GM04503 (cell line): ENCODE measurements at regions not wholly inside any gene's neighbourhood (a gene's known extent, or its start where the extent isn't known, plus 50 kb on each side); places are given as distances from the start of the nearest gene placed in this dataset.
"Not testable (repeated sequence)": the region's sequence is repeated elsewhere in the genome, so short reads cannot be mapped to it uniquely, and the experiment has no call there.

Experiments
- DNase-seq: peaks from one replicate; pipeline ENCODE4 v3.0.0-alpha.2; 2012; ENCODE audit warnings: low read depth

DNA sequence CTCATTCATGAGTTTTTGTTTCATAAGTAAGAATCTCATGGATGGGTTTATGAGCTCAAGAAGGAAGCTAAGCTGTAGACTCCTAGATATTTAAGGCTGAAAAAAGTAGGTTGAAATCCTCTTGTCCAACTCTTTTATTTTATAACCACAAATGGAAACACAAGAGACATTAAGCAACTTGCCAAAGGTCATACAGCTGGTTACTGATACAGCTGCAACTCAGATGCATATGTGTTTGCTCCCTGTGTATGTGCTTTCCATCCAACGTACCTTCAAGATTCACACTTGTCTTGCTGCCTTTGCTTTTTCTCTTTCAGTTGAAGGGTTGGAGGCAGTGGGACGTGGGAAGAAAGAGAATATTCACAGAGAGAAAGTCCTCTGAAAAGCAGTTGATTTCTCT is 153.5 kb upstream of the STMND1 start:
- no peak for DNase-seq

GRCh38 chr6:16947375-16948015 is 154.4 kb upstream of the STMND1 start:
- DNase-seq = peak; percentile 100

GRCh38 chr6:16944596-16944995 is 157.3 kb upstream of the STMND1 start:
- peak; percentile 49 for DNase-seq

- no peak for DNase-seq
These were observed 162.0 kb upstream of the STMND1 start for GRCh38 chr6:16939839-16940238.

DNA sequence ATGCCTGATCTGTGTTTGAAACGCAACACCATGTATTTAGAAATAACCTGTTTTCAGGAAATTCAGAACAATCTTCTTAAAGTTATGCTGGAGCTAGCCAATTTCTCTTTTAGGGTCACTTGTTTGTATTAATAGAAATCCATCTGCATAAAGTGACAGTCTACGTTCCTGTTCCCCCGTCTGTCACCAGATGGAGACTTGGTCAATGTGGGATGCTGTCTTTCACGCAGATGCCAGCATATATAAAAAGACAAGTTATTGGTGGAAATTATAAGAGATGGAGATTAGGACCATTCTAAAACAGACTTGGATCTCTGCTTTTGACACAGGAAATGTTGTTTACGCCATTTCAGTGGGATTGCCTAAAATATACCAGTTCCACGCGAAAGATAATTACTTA is 162.5 kb upstream of the STMND1 start:
- DNase-seq = no peak

DNA sequence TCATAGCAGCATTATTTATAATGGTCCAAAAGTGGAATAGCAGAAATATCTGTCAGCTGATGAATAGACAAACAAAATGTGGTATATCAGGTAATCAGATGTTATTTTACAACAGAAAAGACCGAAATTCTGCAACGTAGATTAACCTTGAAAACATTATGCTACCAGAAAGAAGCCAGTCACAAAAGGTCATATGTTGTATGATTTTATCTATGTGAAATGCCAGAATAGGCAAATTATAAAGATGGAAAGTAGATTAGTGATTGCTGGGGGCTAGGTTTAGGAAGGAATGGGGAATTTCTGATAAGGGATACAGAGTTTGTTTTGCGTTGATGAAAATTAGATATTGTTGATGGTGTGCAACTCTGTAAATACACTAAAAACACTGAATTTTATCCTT is 165.0 kb upstream of the STMND1 start:
- no peak for DNase-seq

DNA sequence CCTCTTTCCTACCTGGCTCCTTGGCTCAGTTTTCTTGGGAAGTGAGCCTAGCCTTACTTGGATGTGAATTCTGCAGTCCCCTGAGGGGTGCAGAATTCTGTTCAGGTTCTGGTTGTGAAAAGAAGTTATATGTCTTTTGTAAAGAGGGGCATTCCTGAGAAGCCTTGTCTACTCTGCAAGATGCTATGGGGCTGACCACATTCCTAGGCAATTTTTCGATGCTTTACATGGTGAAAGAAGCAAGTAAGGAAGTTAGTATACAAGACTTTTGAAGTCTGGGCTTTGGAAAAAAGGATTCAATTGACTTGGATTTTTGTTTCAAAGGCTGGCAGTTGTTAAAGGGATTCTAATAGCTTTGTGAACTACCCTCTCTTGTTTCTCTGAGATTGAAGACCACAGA is 167.9 kb upstream of the STMND1 start:
- DNase-seq = no peak

DNA sequence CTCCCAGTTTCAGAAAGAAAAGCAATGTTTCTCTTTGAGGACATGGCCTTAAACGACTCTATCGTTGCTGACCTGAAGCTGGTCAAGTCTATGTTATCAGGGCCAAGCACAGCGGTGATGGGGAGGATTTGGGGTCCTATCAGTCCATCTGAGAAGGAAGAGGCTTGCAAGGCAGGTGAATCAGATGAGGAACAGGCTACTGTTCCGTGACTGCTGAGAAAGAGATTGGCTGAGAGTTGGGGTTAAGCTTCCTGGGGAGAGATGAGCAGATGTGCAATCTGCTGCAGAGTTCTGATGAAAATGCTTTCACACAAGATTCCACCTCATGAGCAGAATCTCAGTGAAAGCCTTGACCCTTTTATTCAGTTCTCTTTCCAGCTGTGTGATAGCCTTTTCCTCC is 168.3 kb upstream of the STMND1 start:
- no peak for DNase-seq

DNA sequence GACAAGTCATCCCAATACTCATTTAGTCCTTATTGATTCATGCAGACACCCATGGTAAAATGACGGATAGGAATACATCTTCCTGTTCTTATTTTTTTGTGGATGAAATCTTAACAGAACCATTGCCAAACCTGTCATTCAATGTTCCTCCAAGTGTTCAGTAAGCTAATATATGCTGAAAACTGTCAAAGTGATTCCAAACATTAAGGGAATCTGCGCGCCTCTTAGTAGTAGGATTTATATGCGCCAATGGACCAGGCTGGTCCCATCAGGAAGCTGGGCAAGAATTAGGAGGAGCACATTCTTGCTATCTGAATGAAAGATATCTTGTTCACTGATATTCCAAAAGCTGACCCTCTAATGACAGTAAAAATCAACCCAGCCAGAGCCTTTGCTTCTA is 168.9 kb upstream of the STMND1 start:
- DNase-seq = no peak

- not testable (repeated sequence) for DNase-seq
These were observed 169.8 kb upstream of the ATXN1 start for GRCh38 chr6:16931079-16931478.

- DNase-seq = no peak
These were observed 169.2 kb upstream of the ATXN1 start for GRCh38 chr6:16930432-16930831.

DNA sequence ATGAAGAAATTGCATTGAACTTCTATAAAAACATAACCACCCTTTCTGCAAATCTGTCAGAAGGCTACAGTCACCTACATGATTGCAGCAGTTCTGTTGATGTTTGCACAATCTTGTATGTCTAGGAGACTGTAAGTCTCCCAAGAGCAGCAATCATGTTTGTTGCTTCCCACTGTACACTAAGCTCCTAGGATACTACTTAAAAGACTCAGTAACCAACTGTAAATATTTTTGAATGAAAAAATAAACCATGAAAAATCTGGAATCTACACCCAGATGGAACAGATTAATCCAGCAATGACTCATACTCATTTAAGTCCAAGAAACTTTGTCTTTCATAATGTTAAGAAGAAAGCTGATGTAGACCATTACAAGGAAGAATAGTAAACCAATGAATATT is 168.5 kb upstream of the ATXN1 start:
- peak; percentile 100 for DNase-seq

DNA sequence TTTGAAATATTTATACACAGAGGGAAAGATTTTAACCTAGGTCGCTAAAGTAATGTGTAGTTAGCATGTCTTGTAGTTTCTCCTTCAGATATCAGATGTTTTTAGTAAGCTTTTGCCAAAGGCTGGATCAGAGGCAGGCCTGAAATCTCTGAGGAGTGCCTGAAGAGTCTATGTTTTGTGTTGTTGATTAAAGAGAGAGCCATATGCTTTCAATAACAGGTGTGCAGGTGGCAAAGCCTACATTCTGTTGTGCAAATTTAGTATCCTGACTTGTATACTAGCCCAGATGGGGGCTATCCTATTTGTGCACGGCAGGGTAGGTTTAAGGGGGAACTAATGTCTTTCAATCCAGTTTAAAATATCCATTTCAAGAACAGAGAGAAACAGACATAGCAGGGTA is 167.1 kb upstream of the ATXN1 start:
- no peak for DNase-seq

- no peak for DNase-seq
These were observed 165.9 kb upstream of the ATXN1 start for GRCh38 chr6:16927205-16927604.

DNA sequence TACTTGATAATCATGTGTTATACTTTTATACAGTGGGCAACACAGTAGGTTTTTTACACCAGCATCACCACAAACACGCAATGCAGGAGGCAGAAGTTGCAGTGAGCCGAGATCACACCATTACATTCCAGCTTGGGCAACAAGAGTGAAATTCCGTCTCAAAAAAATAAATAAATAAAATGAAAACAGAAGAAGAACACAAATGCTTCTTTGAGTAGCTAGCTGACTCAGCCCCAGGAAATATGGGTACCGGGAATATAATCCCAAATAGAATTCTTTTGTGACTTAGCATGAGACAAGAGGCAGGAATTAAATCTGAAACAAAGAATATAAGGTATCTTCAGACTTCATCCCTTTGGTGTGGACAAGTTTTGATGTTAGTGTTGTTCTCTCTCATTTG is 164.2 kb upstream of the ATXN1 start:
- DNase-seq = no peak

- DNase-seq = no peak
These were observed 161.0 kb upstream of the ATXN1 start for GRCh38 chr6:16922282-16922681.

DNA sequence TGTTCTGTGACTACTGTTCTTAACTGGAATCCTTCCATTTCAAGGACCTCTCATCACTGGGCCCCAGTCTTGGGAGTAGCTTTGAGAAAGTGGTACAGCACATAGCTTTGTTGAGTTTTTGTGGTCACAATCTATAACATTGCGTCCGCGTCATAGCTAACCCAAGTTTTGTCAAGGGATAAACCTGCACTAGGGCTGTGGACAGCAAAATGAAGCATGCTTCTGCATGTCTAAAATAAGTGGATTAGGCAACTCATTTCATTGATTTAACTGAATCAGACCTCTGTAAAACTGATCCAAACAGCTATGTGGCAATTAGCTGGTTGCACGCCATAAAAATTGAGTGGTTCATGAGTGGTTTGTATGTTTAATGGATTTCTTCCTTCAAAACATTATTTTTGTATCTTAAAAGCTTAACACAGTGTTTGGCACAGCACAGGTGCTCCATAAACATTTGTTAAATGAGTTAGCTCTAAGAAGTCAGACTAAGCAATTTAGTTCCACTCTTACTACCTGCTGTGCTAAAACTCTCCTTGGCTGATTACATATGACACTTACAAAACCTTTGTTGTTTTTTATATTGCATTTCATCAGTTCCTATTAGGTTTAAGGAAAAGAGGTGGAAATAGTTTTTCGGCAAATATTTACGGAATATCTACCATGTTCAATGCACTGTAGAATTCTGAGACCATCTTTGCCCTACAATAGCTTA is 160.3 kb upstream of the ATXN1 start:
- no peak for DNase-seq

GRCh38 chr6:16918586-16918985 is 157.3 kb upstream of the ATXN1 start:
- no peak for DNase-seq

GRCh38 chr6:16914184-16914583 is 152.9 kb upstream of the ATXN1 start:
- no peak for DNase-seq

DNA sequence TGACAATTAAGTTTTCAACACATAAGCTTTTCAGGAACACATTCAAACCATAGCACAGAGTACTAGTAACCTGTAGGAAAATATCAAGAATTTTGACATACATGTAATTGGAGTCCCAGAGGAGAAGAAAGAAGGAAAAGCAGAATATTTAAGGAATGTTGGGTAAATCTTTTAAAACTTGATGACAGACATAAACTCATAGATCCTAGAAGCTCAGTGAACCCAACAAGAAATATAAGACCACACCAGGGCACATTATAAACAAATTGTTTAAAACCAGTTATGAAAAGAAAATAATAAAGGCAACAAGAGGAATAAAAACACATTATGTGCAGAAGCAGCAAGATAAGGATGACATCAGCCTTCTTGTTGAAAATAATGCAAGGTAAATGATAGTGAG is 151.5 kb upstream of the ATXN1 start:
- DNase-seq = no peak

DNA sequence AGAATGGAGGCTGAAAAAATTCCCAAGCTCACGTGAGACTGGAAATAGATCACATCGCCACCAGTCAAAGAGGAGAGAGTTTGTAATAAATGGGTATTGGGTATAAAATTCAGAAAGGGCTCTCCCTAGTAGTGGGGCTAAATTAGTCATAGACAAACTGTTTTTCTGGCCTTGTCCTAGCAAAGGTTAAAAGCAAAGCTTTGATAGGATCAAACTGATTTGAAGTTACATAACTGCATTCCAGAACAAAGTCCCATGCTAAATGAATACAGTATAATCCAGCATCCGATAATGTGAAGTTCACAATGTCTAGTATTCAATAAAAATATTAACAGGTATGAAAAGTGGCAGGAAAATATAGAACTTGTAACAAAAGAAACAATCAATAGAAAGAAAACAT is 149.8 kb upstream of the ATXN1 start:
- DNase-seq = no peak

- DNase-seq = peak; percentile 87
These were observed 148.5 kb upstream of the ATXN1 start for GRCh38 chr6:16909658-16910360.

DNA sequence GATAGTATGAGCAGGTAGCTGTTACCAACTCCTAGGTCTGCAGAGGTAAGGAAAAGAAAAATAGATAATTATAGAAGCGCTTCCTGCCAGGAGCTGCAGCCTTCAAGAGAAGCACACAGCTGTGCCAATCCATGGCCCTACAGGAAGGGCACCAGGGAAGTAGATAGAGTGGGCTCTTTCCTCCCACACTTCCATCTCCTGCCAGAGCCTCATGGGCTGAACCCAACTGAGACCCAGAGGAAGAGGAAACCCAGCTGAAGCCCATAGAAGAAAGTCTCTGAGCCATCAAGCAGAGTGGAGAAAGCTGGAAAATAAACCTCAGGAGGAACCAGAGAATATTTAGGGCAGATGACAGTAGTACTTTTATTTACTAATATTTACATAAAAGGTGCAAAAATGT is 146.7 kb upstream of the ATXN1 start:
- no peak for DNase-seq
